HepG2 (cell line): ENCODE measurements at regions not wholly inside any gene's neighbourhood (a gene's known extent, or its start where the extent isn't known, plus 50 kb on each side); places are given as distances from the start of the nearest gene placed in this dataset.

ENCODE experiments used
- ATAC-seq: fragments of 200-7000 bp; cut with Tn5 transposase; 3 replicates; pipeline ENCODE4 v1.9.1; 2020; ENCODE audit warnings: mild to moderate bottlenecking, moderate library complexity
- BruUV-seq: library from RNA; stranded (reverse); fragments of 400-500 nt; replicated peaks from 2 replicates; lab custom pipeline; 2021; lab: Mats Ljungman, UMichigan
- CTCF ChIA-PET: fragments of 300-600 bp; formaldehyde crosslinking; extraction: SDS; loops from one replicate; lab custom pipeline; 2021; ENCODE audit warnings: low total read pairs, inconsistent platforms, low intra/inter-chr PET ratio; lab: Yijun Ruan, JAX
- POLR2A ChIA-PET: fragments of 350-600 bp; sonication (Branson Sonifier 250); formaldehyde crosslinking; loops from one replicate; lab custom pipeline; 2020; ENCODE audit warnings: antibody characterized with exemption, inconsistent platforms; lab: Yijun Ruan, JAX
- DNase-seq: peaks from one replicate; pipeline ENCODE4 v3.0.0-alpha.2; 2015; ENCODE audit warnings: low spot score
- FAIRE-seq: peaks from 3 replicates; lab custom pipeline; 2011; peaks lifted over from hg19 to GRCh38; lab: Jason Lieb, UNC
- H2AFZ ChIP-seq: one replicate; pipeline ENCODE4 v1.6.1; 2011; ENCODE audit warnings: low read length, inconsistent platforms
- H3K27ac ChIP-seq: fragments of 300-600 bp; 3 replicates; pipeline ENCODE4 v1.8.0; 2011; ENCODE audit warnings: mixed run types, mild to moderate bottlenecking, mixed read lengths, low read length, inconsistent platforms; ENCODE audit not compliant: insufficient read depth; ENCODE audit errors: extremely low read length
- H3K27me3 ChIP-seq, 2 experiments: fragments of 200-600 bp in 1 of 2; 2 replicates in 1 of 2; 3 replicates in 1 of 2; pipeline versions ENCODE4 v1.6.0 to v1.8.0; 2011; ENCODE audit warnings: low read length in 2 of 2, mild to moderate bottlenecking in 2 of 2, moderate library complexity in 2 of 2, inconsistent platforms in 1 of 2; ENCODE audit not compliant: insufficient read depth in 2 of 2, control insufficient read depth in 1 of 2
- H3K36me3 ChIP-seq, 2 experiments: fragments of 200-600 bp in 1 of 2; replicated peaks in 1 of 2; 2 replicates in 1 of 2; 3 replicates in 1 of 2; pipeline versions ENCODE4 v1.5.1 to v1.8.0; 2011; ENCODE audit warnings: low read length in 2 of 2, inconsistent platforms in 1 of 2; ENCODE audit not compliant: insufficient read depth in 2 of 2, control insufficient read depth in 1 of 2
- H3K4me1 ChIP-seq: 2 replicates; pipeline ENCODE4 v1.5.1; 2012; ENCODE audit warnings: low read length, inconsistent platforms; ENCODE audit not compliant: insufficient read depth
- H3K4me2 ChIP-seq: 2 replicates; pipeline ENCODE4 v1.6.0; 2011; ENCODE audit warnings: low read depth, low read length, inconsistent platforms
- H3K4me3 ChIP-seq, 3 experiments: fragments of 200-600 bp in 1 of 3; sonication (generic), shearing (Covaris generic) in 1 of 3; replicated peaks in 1 of 3; 2 replicates each; pipeline ENCODE4 v1.5.1; 2011 to 2016; ENCODE audit warnings: low read length in 3 of 3, inconsistent platforms in 2 of 3, low read depth in 2 of 3, mild to moderate bottlenecking in 2 of 3, control low read depth in 1 of 3, mixed read lengths in 1 of 3; ENCODE audit not compliant: insufficient read depth in 1 of 3
- H3K79me2 ChIP-seq: one replicate; pipeline ENCODE4 v1.6.1; 2011; ENCODE audit warnings: low read length, inconsistent platforms; ENCODE audit not compliant: insufficient read depth
- H3K9ac ChIP-seq: 2 replicates; pipeline ENCODE4 v1.6.0; 2011; ENCODE audit warnings: mild to moderate bottlenecking, low read depth, low read length, inconsistent platforms; ENCODE audit not compliant: insufficient read depth
- H3K9me3 ChIP-seq: 2 replicates; pipeline ENCODE4 v1.5.1; 2012; ENCODE audit warnings: mild to moderate bottlenecking, low read length
- H4K20me1 ChIP-seq: 2 replicates; pipeline ENCODE4 v1.6.0; 2011; ENCODE audit warnings: inconsistent platforms, mild to moderate bottlenecking, low read length, moderate library complexity; ENCODE audit not compliant: insufficient read depth
- ERF ChIP-seq: IDR thresholded peaks from 2 replicates; pipeline ENCODE4 v1.6.1; 2018; ENCODE audit warnings: missing biosample characterization, missing genetic modification reagents
- GLI4 ChIP-seq: sonication (generic); formaldehyde crosslinking; IDR thresholded peaks from 2 replicates; pipeline ENCODE4 v1.5.1; 2020; ENCODE audit warnings: missing genetic modification reagents, mild to moderate bottlenecking, moderate library complexity, borderline replicate concordance
- NCOA2 ChIP-seq: sonication (generic); formaldehyde crosslinking; IDR thresholded peaks from 2 replicates; pipeline ENCODE4 v1.8.0; 2022; ENCODE audit warnings: inconsistent platforms
- THYN1 ChIP-seq: sonication (generic); formaldehyde crosslinking; IDR thresholded peaks from 2 replicates; pipeline ENCODE4 v1.8.1; 2023; ENCODE audit warnings: low read depth, mild to moderate bottlenecking, moderate library complexity, missing genetic modification reagents, borderline replicate concordance
- ZNF235 ChIP-seq: sonication (generic); formaldehyde crosslinking; IDR thresholded peaks from 2 replicates; pipeline ENCODE4 v1.8.1; 2023; ENCODE audit warnings: mild to moderate bottlenecking, missing genetic modification reagents, borderline replicate concordance
- ZNF720 ChIP-seq: sonication (generic); formaldehyde crosslinking; IDR thresholded peaks from 2 replicates; pipeline ENCODE4 v1.4.0; 2020; ENCODE audit warnings: missing genetic modification reagents
- ZSCAN25 ChIP-seq: sonication (generic); formaldehyde crosslinking; IDR thresholded peaks from 2 replicates; pipeline ENCODE4 v1.8.0; 2022; ENCODE audit warnings: mild to moderate bottlenecking, missing genetic modification reagents
- WGBS: methylation state at CpG from one replicate; pipeline ENCODE4 v1.1.6; 2017; ENCODE audit warnings: low lambda C conversion rate; 5-methylcytosine and 5-hydroxymethylcytosine counted together
- in situ Hi-C: cut with HindIII; loops from 2 replicates; pipeline ENCODE4 v1.10.0; 2017; ENCODE audit warnings: low pct_unique_long_range_greater_than_20kb; ENCODE audit not compliant: extremely low pct_ligation_motif_present
- intact Hi-C: fragments of 100-400 bp; cut with micrococcal nuclease; formaldehyde crosslinking; loops from one replicate; pipeline ENCODE4 v1.10.0; 2022; ENCODE audit not compliant: unreplicated experiment
- TF ChIP-seq, protein P1 (sequence below): sonication (generic); formaldehyde crosslinking; IDR thresholded peaks from 2 replicates; pipeline ENCODE4 v1.5.1; 2020; ENCODE audit warnings: mild to moderate bottlenecking, missing genetic modification reagents, moderate library complexity

DNA sequence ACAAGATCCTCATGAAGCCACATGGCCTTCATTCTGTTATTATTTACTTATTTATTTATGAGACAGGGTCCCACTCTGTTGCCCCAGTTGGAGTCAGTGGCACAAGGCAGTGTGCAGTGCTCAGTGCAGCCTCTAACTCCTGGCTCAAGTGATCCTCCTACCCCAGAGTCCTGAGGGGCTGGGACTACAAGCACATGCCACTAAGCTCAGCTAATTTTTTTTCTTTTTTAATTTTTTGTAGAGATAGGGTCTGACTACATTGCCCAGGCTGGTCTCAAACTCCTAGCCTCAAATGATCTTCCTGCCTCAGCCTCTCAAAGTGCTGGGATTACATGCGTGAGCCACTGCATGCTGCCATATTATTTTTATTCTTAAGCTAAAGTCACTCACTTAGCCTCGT is 241.4 kb downstream of the UQCRFS1 start:
- BruUV-seq = no TSS peak
- Histone ChIP-seq H4K20me1 (no peaks in the 10 kb centered on the region), H3K4me3 (no peak overlapping the region), H3K4me2 (no peak overlapping the region), H3K4me1 (no peaks in the 10 kb centered on the region), H3K27ac (no peak overlapping the region)
- intact Hi-C loops (no loop called here), in situ Hi-C loops (no loop called here)
- FAIRE-seq = no peak
- TF ChIP-seq ZSCAN25 (CRISPR knock-in tag) (no peak), ZNF235 (CRISPR knock-in tag) (no peak), ZNF720 (CRISPR knock-in tag) (no peak), GLI4 (CRISPR knock-in tag) (no peak), THYN1 (no peak)
- TF ChIP-seq, protein P1, sequence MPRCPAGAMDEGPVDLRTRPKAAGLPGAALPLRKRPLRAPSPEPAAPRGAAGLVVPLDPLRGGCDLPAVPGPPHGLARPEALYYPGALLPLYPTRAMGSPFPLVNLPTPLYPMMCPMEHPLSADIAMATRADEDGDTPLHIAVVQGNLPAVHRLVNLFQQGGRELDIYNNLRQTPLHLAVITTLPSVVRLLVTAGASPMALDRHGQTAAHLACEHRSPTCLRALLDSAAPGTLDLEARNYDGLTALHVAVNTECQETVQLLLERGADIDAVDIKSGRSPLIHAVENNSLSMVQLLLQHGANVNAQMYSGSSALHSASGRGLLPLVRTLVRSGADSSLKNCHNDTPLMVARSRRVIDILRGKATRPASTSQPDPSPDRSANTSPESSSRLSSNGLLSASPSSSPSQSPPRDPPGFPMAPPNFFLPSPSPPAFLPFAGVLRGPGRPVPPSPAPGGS (CRISPR knock-in tag) = no peak
- TF ChIP-seq, all 625 proteins: peak for 0
- POLR2A ChIA-PET = no interaction called here
- H3K9ac ChIP-seq = no peak overlapping the region
- H3K27me3 ChIP-seq = no peaks in the 10 kb centered on the region
- no peak for DNase-seq
- ATAC-seq = no peak
- H3K36me3 ChIP-seq = no peaks in the 10 kb centered on the region
- CTCF ChIA-PET = no interaction called here
- H3K79me2 ChIP-seq = no peaks in the 10 kb centered on the region
- H3K9me3 ChIP-seq = no peaks in the 10 kb centered on the region
- WGBS = 44% methylated on average over 2 of the region's 2 CpGs
- H2AFZ ChIP-seq = no peak overlapping the region

DNA sequence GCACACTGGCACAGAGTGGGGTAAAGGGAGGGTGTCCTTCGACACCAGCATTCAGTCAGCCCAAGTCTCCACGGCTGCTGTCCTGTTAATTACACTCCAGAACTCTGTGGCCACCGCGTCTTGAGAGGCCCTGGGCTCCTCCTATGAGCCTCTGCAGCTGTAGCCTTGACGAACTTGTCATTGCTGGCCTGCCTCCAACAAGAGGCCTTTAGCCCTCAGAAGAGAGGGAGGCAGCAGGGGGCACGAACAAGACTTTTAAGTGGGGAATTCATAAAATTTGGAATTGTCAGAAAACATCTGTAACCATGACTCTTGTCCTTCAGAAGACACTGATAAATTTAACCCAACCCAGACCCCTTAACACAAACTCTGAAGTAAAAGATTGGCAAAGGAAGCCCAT is 241.9 kb downstream of the UQCRFS1 start:
- Histone ChIP-seq H4K20me1 (no peaks in the 10 kb centered on the region), H3K79me2 (no peaks in the 10 kb centered on the region), H3K27ac (no peak overlapping the region), H2AFZ (no peak overlapping the region), H3K36me3 (no peaks in the 10 kb centered on the region), H3K27me3 (no peaks in the 10 kb centered on the region), H3K9me3 (no peaks in the 10 kb centered on the region), H3K9ac (no peak overlapping the region), H3K4me3 (no peak overlapping the region), H3K4me2 (no peak overlapping the region), H3K4me1 (no peaks in the 10 kb centered on the region)
- POLR2A ChIA-PET = no interaction called here
- in situ Hi-C loops = no loop called here
- no peak for FAIRE-seq
- intact Hi-C loops = no loop called here
- no peak for TF ChIP-seq ERF (CRISPR knock-in tag)
- TF ChIP-seq NCOA2 (CRISPR knock-in tag) = no peak
- ATAC-seq = no peak
- WGBS = 0% methylated on average over 2 of the region's 6 CpGs
- DNase-seq = no peak
- CTCF ChIA-PET = no interaction called here
- BruUV-seq = no TSS peak
